H1 (cell line): ENCODE measurements at regions not wholly inside any gene's neighbourhood (a gene's known extent, or its start where the extent isn't known, plus 50 kb on each side); places are given as distances from the start of the nearest gene placed in this dataset.

Source experiments
- BCL11A ChIP-seq, 2 experiments: IDR thresholded peaks; one replicate each; pipeline ENCODE4 v1.6.1; 2011; ENCODE audit warnings: low read depth in 2 of 2, low read length in 2 of 2, mild to moderate bottlenecking in 2 of 2
- CHD2 ChIP-seq: IDR thresholded peaks from 2 replicates; pipeline ENCODE4 v1.6.1; 2012; ENCODE audit warnings: low read length, improper control_type of control experiment
- CTBP2 ChIP-seq: IDR thresholded peaks from 2 replicates; pipeline ENCODE4 v1.7.0; 2011; ENCODE audit warnings: borderline replicate concordance, mild to moderate bottlenecking, moderate library complexity, mixed read lengths, low read length; ENCODE audit not compliant: insufficient read depth, insufficient read length
- CTCF ChIP-seq, 3 experiments: IDR thresholded peaks; 1 replicate in 2 of 3; 2 replicates in 1 of 3; pipeline versions ENCODE4 v1.5.1 to v1.6.1; 2011; ENCODE audit warnings: low read length in 3 of 3, mild to moderate bottlenecking in 3 of 3, inconsistent platforms in 2 of 3, low read depth in 1 of 3, moderate library complexity in 1 of 3; ENCODE audit not compliant: insufficient read depth in 1 of 3; ENCODE audit errors: control extremely low read depth in 1 of 3
- EP300 ChIP-seq, 2 experiments: IDR thresholded peaks; 1 replicate in 1 of 2; 2 replicates in 1 of 2; pipeline ENCODE4 v1.6.1; 2011 to 2012; ENCODE audit warnings: low read depth in 2 of 2, low read length in 2 of 2, mild to moderate bottlenecking in 2 of 2, borderline replicate concordance in 1 of 2, inconsistent platforms in 1 of 2, moderate library complexity in 1 of 2
- GABPA ChIP-seq: IDR thresholded peaks from 2 replicates; pipeline ENCODE4 v1.6.1; 2011; ENCODE audit warnings: mild to moderate bottlenecking, low read length, moderate library complexity, borderline replicate concordance; ENCODE audit not compliant: insufficient read depth
- GTF2F1 ChIP-seq: IDR thresholded peaks from 2 replicates; pipeline ENCODE4 v1.6.1; 2012; ENCODE audit warnings: low read depth, low read length, improper control_type of control experiment, borderline replicate concordance
- KDM1A ChIP-seq: fragments of 200-600, 300-600 bp; sonication (generic); IDR thresholded peaks from 2 replicates; pipeline ENCODE4 v1.7.1; 2016; ENCODE audit warnings: mild to moderate bottlenecking, low read length, borderline replicate concordance
- POLR2A ChIP-seq, 2 experiments: IDR thresholded peaks; 1 replicate in 1 of 2; 2 replicates in 1 of 2; pipeline ENCODE4 v1.6.1; 2011; ENCODE audit warnings: low read depth in 2 of 2, low read length in 2 of 2, mild to moderate bottlenecking in 2 of 2; ENCODE audit errors: control extremely low read depth in 1 of 2
- RAD21 ChIP-seq, 2 experiments: IDR thresholded peaks in 1 of 2; conservative IDR thresholded peaks in 1 of 2; 2 replicates each; pipeline ENCODE4 v1.6.1; 2011; ENCODE audit warnings: low read depth in 2 of 2, low read length in 2 of 2, improper control_type of control experiment in 1 of 2, inconsistent platforms in 1 of 2, mild to moderate bottlenecking in 1 of 2, moderate library complexity in 1 of 2
- SIN3A ChIP-seq, 2 experiments: IDR thresholded peaks in 1 of 2; conservative IDR thresholded peaks in 1 of 2; 2 replicates each; pipeline ENCODE4 v1.6.1; 2011 to 2012; ENCODE audit warnings: low read length in 2 of 2, improper control_type of control experiment in 1 of 2, low read depth in 1 of 2, mild to moderate bottlenecking in 1 of 2
- TEAD4 ChIP-seq: IDR thresholded peaks from 2 replicates; pipeline ENCODE4 v1.6.1; 2012; ENCODE audit warnings: low read depth, low read length, inconsistent platforms, mixed read lengths
- YY1 ChIP-seq: IDR thresholded peaks from 2 replicates; pipeline ENCODE4 v1.6.1; 2011; ENCODE audit warnings: low read depth, mild to moderate bottlenecking, low read length

- no peak for TF ChIP-seq POLR2A (IDR thresholded peaks at IDR 0.05; ENCODE audit: control extremely low read depth in 1 of 2, low read depth in 2 of 2, low read length in 2 of 2)
- TF ChIP-seq RAD21 (IDR thresholded peaks at IDR 0.05 in 1 of 2, conservative IDR thresholded peaks at IDR 0.05 in 1 of 2; ENCODE audit: low read depth in 2 of 2, low read length in 2 of 2), result no peak
- TF ChIP-seq BCL11A (IDR thresholded peaks at IDR 0.05; ENCODE audit: low read depth in 2 of 2, low read length in 2 of 2), result no peak
- no peak for TF ChIP-seq GTF2F1
- TF ChIP-seq CTBP2, result no peak
- TF ChIP-seq CTCF (IDR thresholded peaks at IDR 0.05; ENCODE audit: control extremely low read depth in 1 of 3, insufficient read depth in 1 of 3, low read depth in 1 of 3, low read length in 3 of 3), result no peak
- no peak for TF ChIP-seq YY1
- no peak for TF ChIP-seq EP300 (IDR thresholded peaks at IDR 0.05; ENCODE audit: borderline replicate concordance in 1 of 2, low read depth in 2 of 2, low read length in 2 of 2)
- no peak for TF ChIP-seq KDM1A
- TF ChIP-seq TEAD4, result no peak
- no peak for TF ChIP-seq GABPA
- no peak for TF ChIP-seq CHD2
- no peak for TF ChIP-seq SIN3A (conservative IDR thresholded peaks at IDR 0.05 in 1 of 2, IDR thresholded peaks at IDR 0.05 in 1 of 2; ENCODE audit: low read depth in 1 of 2, low read length in 2 of 2)
Measured at GRCh38 chr6:14398953-14399352, 281.4 kb downstream of the CD83 start.
